OCI-LY3 (cell line): ENCODE measurements at regions not wholly inside any gene's neighbourhood (a gene's known extent, or its start where the extent isn't known, plus 50 kb on each side); places are given as distances from the start of the nearest gene placed in this dataset.

Experiments
- EZH2phosphoT487 ChIP-seq: fragments of 200-600 bp; shearing (Covaris generic); IDR thresholded peaks from 2 replicates; pipeline ENCODE4 v1.6.1; 2018; ENCODE audit warnings: antibody characterized with exemption, mixed run types, low read depth
- TF ChIP-seq, protein P1 (sequence below): fragments of 200-600, 300-600 bp; sonication (generic); IDR thresholded peaks from 2 replicates; pipeline ENCODE4 v1.5.1; 2014; ENCODE audit warnings: antibody characterized with exemption, low read length, low read depth

DNA sequence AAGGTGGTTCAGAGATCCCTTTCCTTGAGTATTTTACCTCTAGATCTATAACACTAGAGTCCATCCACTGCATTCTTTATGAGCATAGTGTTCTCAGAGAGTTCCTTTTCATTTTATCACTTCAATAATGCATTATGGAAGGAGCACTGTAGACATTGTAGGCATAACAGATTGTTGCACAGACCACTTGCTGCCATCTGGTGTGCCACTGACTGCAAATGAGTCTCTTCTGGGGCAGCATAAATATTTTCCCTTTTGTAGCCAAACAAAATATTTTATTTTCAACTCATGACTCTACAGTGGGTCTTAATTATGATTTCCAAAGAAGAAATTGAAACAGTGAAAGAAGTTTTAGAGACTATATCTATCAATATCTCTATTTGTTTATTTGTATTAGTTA, 290.4 kb downstream of the OLFM3 start:
- TF ChIP-seq, protein P1, sequence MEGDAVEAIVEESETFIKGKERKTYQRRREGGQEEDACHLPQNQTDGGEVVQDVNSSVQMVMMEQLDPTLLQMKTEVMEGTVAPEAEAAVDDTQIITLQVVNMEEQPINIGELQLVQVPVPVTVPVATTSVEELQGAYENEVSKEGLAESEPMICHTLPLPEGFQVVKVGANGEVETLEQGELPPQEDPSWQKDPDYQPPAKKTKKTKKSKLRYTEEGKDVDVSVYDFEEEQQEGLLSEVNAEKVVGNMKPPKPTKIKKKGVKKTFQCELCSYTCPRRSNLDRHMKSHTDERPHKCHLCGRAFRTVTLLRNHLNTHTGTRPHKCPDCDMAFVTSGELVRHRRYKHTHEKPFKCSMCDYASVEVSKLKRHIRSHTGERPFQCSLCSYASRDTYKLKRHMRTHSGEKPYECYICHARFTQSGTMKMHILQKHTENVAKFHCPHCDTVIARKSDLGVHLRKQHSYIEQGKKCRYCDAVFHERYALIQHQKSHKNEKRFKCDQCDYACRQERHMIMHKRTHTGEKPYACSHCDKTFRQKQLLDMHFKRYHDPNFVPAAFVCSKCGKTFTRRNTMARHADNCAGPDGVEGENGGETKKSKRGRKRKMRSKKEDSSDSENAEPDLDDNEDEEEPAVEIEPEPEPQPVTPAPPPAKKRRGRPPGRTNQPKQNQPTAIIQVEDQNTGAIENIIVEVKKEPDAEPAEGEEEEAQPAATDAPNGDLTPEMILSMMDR = no peak
- no peak for TF ChIP-seq EZH2phosphoT487
